ENCODE measurements at regions not wholly inside any gene's neighbourhood (a gene's known extent, or its start where the extent isn't known, plus 50 kb on each side); places are given as distances from the start of the nearest gene placed in this dataset.
A peak's percentile ranks its signal among the peaks of the same experiment; 100 is the strongest.
"Not testable (repeated sequence)": the region's sequence is repeated elsewhere in the genome, so short reads cannot be mapped to it uniquely, and the experiment has no call there.

DNA sequence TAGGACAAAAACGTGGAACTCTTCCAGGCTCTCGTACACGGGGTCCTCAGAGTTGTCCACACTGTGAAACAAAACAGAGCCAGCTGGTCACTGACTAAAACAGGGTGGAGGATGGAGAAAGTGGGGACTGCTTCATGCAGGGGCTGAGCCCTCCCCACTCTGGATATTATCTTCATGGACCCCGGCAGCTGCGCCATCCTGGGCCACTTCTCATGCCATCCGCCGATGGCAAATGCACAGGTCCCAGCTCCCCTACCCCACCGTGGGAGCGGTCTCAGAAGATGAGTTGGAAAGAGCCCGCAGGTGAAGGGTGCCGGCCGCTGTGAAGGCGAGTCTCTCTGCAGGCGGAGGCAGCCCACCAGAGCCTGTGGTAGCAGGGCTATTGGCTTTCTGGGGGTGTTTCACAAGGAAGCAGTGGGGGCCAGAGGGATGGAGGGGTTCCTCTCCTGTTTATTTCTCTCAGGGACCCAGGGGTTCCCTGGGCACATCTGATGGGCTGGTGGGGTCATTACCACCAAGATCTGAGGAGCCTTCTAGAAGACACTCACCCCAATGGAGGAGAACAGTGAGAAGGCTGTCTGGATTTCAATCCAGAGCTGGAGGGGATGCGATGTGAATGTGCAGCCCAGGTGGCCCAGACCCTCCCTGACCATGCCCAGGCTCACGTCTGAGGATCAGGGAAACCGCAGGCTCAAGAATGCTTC, 177.3 kb downstream of the KLF13 start:
- DNase-seq (ENCODE audit: extremely low read depth in 1 of 2, low read depth in 1 of 2), result no peak

DNA sequence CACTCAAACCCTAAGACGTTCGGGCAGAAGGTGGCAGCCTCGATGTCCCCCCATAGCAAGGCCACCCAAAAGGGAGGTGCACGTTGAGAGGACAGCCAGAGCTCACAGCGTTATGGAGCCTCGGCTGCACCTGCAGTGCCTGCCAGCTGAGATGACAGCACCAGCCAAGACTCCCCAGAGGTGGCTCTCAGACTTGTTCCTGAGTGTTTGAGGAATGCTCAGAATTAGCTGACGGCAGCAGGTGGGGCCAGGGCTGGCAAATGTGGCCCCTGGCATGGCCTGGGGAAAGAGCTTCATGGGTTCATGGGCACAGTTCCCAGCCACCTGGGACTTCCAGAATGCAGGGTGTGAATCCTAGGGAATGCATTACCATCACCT, 177.8 kb downstream of the KLF13 start:
- DNase-seq (ENCODE audit: extremely low read depth in 1 of 2, low read depth in 1 of 2), result no peak

GRCh38 chr15:31507573-31507972, 180.9 kb downstream of the KLF13 start:
- not testable (repeated sequence) for DNase-seq (ENCODE audit: extremely low read depth in 1 of 2, low read depth in 1 of 2)

DNA sequence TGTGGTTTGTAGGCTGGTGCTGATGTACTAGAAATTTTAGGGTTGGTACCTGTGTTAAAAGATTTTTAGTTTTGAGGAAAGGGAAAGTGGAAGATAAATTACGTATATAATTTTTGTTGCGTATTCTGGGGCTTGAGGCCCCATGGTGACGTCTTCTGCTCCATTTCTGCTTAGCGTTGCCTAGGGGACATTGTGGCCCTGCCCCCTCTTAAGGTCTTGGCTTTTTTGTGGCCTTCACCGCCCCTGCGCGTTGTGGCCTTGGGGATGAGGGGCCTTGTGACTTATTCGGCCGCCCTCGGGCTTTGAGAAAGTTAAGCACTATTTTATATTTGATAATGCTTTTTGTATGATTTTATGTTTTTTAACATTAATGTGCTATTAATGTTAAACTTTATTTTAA, 182.0 kb downstream of the KLF13 start:
- DNase-seq (ENCODE audit: extremely low read depth in 1 of 2, low read depth in 1 of 2), result no peak

GRCh38 chr15:31510057-31510456, 183.4 kb downstream of the KLF13 start:
- DNase-seq (ENCODE audit: extremely low read depth in 1 of 2, low read depth in 1 of 2), result no peak

DNA sequence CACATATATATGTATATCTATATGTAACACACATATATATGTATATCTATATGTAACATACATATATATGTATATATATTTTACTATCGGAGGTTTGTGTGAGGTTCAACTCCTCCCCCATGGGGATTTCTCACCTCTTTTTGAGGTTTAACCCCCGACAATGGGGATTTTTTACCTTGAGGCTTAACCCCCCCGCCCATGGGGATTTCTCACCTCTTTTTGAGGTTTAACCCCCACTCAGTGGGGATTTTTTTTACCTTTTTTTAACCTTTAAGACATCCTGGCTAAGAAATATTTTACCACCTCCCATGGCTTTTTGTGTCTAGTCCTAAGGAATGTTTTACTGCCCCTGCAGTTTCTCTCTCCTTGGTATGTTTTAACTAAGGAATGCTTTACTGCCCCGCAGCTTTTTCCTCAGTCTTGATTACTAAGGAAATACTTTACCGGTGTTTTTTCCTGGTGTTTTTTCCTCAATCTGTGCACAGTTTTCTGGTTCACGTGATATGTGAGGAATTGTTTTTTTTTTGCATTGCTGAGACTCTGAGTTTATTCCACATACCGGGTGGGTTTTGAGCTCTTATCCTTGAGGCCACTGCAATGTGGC, 185.2 kb downstream of the KLF13 start:
- DNase-seq (ENCODE audit: extremely low read depth in 1 of 2, low read depth in 1 of 2), result peak; percentile 11 to 29

DNA sequence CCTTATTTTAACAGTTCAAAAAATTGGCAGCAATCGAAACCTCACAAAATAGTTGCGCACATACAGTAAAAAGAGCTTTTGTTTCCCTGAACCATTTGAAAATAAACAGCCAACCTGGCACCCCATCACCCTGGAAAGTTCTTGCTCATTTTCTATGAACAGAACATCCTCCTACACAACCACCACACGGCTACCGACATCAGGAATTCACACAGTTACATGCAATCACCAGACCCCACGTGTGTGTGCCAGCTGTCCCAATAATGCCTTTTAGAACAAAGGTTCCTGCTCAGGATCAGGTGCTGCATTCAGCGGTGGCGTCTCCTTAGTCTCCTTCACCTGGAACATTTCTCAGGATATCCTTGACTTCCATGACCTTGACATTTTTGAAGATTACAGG, 186.5 kb downstream of the KLF13 start:
- no peak for DNase-seq (ENCODE audit: extremely low read depth in 1 of 2, low read depth in 1 of 2)

DNA sequence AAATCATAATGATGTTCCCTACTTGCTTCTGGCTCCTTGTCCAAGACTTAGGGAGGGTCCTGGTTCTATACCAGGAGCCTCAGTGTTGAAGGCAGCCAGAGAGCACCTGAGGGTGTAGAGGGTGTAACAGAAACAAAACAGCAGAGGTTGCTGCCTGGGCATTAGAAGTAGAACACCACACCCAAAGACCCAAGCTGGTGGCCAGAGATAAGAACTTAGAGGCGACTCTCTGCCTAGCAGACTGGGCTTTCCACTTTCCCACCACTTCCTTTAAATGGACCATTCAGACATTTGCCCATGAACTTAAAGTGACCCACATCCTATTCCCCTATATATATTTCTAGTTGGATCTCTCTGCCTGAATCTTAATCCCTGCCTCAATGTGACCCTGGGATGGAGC, 189.8 kb downstream of the KLF13 start:
- DNase-seq (ENCODE audit: extremely low read depth in 1 of 2, low read depth in 1 of 2), result no peak

DNA sequence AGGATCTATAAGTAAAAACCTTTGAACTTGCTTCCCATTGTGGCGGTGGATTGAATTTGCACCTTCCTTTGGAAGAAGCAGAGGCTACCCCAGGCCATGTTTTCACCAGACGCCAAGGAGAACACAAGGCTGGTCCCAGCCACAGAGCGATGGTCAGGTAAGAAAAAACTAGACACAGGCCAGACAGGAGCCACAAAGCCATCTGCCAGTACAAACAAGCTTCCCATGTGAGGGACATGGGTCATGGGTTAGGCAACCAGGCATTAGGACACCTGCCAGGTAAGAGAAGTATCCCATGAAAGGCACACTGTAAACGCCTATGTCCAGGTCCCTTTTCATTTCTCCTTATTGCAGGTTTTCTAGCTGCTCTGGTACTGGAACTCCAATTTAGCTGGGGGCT, 190.2 kb downstream of the KLF13 start:
- DNase-seq (ENCODE audit: extremely low read depth in 1 of 2, low read depth in 1 of 2), result no peak

DNA sequence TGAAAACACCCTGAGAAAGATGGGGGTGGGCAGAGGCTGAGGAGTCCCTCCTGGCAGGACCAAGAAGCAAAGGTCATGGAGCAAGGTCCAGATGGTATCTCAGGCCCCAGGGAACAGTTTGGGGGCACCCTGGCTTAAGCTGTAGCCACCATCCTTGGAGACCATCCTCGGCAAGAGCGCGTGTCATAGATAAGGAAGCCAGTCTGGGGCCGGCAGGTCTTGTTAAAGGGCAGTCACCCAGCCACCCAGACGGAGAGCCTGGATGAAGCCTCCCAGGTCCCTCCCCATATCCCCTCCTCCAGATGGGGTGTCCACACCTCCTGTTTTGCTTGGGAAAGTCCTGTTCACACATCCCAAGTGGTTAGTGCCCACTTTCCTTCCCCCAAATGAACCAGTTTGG, 191.1 kb downstream of the KLF13 start:
- DNase-seq (ENCODE audit: extremely low read depth in 1 of 2, low read depth in 1 of 2), result no peak

- DNase-seq (ENCODE audit: extremely low read depth in 1 of 2, low read depth in 1 of 2), result no peak
These were observed 195.4 kb downstream of the KLF13 start for GRCh38 chr15:31522028-31522427.

GRCh38 chr15:31523027-31523654, 196.5 kb downstream of the KLF13 start:
- DNase-seq (ENCODE audit: extremely low read depth in 1 of 2, low read depth in 1 of 2), result no peak

GRCh38 chr15:31523655-31524049, 197.0 kb downstream of the KLF13 start:
- DNase-seq (ENCODE audit: extremely low read depth in 1 of 2, low read depth in 1 of 2), result no peak

GRCh38 chr15:31525185-31525695, 198.6 kb downstream of the KLF13 start:
- no peak for DNase-seq (ENCODE audit: extremely low read depth in 1 of 2, low read depth in 1 of 2)

GRCh38 chr15:31525988-31526665, 199.5 kb downstream of the KLF13 start:
- DNase-seq (ENCODE audit: extremely low read depth in 1 of 2, low read depth in 1 of 2), result no peak

- DNase-seq (ENCODE audit: extremely low read depth in 1 of 2, low read depth in 1 of 2), result no peak
These were observed 200.5 kb downstream of the KLF13 start for GRCh38 chr15:31526916-31527690.

- no peak for DNase-seq (ENCODE audit: extremely low read depth in 1 of 2, low read depth in 1 of 2)
These were observed 202.2 kb downstream of the KLF13 start for GRCh38 chr15:31528846-31529245.

- no peak for DNase-seq (ENCODE audit: extremely low read depth in 1 of 2, low read depth in 1 of 2)
These were observed 211.3 kb downstream of the KLF13 start for GRCh38 chr15:31537770-31538592.

- DNase-seq (ENCODE audit: extremely low read depth in 1 of 2, low read depth in 1 of 2), result no peak
These were observed 214.0 kb downstream of the KLF13 start for GRCh38 chr15:31540633-31541032.

DNA sequence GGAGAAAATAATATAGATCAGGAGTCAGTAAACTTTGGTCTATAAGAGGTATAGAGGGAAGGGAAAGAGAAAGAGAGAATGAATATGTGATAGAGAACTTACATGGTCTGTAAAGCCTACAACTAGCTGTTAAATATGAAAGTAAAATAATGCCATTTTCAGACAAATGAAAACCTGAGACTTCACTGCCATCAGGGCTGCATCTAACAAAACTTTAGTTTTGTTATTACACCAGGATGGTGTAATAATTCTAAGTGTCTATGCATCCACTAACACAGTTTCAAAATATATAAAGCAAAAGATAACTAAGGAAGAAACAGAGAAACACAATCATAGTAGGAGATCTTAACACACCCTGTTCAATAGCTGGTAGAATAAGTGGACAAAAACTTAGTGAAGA, 217.7 kb downstream of the KLF13 start:
- no peak for DNase-seq (ENCODE audit: extremely low read depth in 1 of 2, low read depth in 1 of 2)
